Upper lobe of left lung (tissue), 6 donors: ENCODE measurements at regions not wholly inside any gene's neighbourhood (a gene's known extent, or its start where the extent isn't known, plus 50 kb on each side); places are given as distances from the start of the nearest gene placed in this dataset.
"Not testable (repeated sequence)": the region's sequence is repeated elsewhere in the genome, so short reads cannot be mapped to it uniquely, and the experiment has no call there.

ENCODE experiments used
- ATAC-seq, 2 donors: fragments of 200-7000 bp; cut with Tn5 transposase; one replicate each; pipeline ENCODE4 v1.9.1; 2022; ENCODE audit warnings: mild to moderate bottlenecking in 2 of 2, moderate library complexity in 2 of 2; ENCODE audit not compliant: low FRiP score in 2 of 2
- DNase-seq, 2 donors: peaks; one replicate each; pipeline ENCODE4 v3.0.0-alpha.2; 2019 to 2020
- H3K27ac ChIP-seq, 4 donors: fragments of 200-600 bp; sonication (generic); one replicate each; pipeline ENCODE4 v1.5.1; 2016 to 2019
- H3K27me3 ChIP-seq, 4 donors: fragments of 200-600 bp; sonication (generic); one replicate each; pipeline ENCODE4 v1.5.1; 2017 to 2019
- H3K36me3 ChIP-seq, 4 donors: fragments of 200-600 bp; sonication (generic); one replicate each; pipeline ENCODE4 v1.5.1; 2016 to 2019
- H3K4me1 ChIP-seq, 4 donors: fragments of 200-600 bp; sonication (generic); one replicate each; pipeline ENCODE4 v1.5.1; 2018 to 2019
- H3K4me3 ChIP-seq, 4 donors: fragments of 200-600 bp; sonication (generic); one replicate each; pipeline ENCODE4 v1.5.1; 2017 to 2019; ENCODE audit warnings: mild to moderate bottlenecking in 2 of 4, moderate library complexity in 1 of 4
- H3K9me3 ChIP-seq, 4 donors: fragments of 200-600 bp; sonication (generic); one replicate each; pipeline ENCODE4 v1.5.1; 2018 to 2019
- EP300 ChIP-seq, 4 donors: sonication (generic); formaldehyde crosslinking; IDR thresholded peaks; one replicate each; pipeline ENCODE4 v1.5.1; 2017; ENCODE audit warnings: antibody characterized with exemption in 4 of 4, control low read depth in 2 of 4
- POLR2A ChIP-seq, 4 donors: fragments of 450-650 bp; IDR thresholded peaks; one replicate each; pipeline ENCODE4 v1.5.1; 2016 to 2017; ENCODE audit warnings: antibody characterized with exemption in 4 of 4, mild to moderate bottlenecking in 2 of 4
- POLR2AphosphoS5 ChIP-seq, 2 donors: sonication (generic); formaldehyde crosslinking; IDR thresholded peaks; one replicate each; pipeline ENCODE4 v1.5.1; 2017; ENCODE audit warnings: antibody characterized with exemption in 2 of 2
- WGBS, 2 donors: methylation state at CpG; one replicate each; pipeline ENCODE4 v1.1.5; 2017 to 2018; 5-methylcytosine and 5-hydroxymethylcytosine counted together
- TF ChIP-seq, protein P1 (sequence below), 6 experiments: fragments of 450-650 bp in 4 of 6; fragments of 200-600 bp in 2 of 6; sonication (generic) in 2 of 6; IDR thresholded peaks; one replicate each; pipeline ENCODE4 v1.5.1; 2016 to 2019; ENCODE audit warnings: antibody characterized with exemption in 6 of 6
- donor health status: DM: no; HTN: no; CAD: no; lungs with moderate emphysema.
- donor health status: DM: no; HTN: yes; CAD: no; lungs with severe emphysema.

DNA sequence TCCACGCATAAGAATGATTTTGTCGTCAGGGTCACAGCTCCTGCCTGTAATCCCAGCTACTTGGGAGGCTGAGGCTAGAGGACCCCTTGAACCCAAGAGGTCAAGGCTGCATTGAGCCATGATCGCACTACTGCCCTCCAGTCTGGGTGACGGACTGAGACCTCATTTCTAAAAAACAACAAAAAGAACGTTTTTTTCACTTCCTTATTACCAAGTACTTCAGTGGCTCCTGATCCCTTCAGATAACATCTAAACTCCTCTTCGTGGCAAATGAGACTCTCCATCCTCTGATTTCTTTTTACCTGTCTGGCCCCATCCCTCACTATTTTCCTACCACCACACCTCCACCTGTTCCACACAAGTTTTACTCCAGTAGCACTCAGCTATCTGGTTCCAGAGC is 105.4 kb upstream of the TLK1 start:
- H3K9me3 ChIP-seq: no peaks in the 10 kb centered on the region
- H3K27ac ChIP-seq: no peak overlapping the region
- no peaks in the 10 kb centered on the region for H3K4me1 ChIP-seq
- no peaks in the 10 kb centered on the region for H3K27me3 ChIP-seq
- H3K36me3 ChIP-seq: no peaks in the 10 kb centered on the region
- ATAC-seq: no peak
- no peak overlapping the region for H3K4me3 ChIP-seq
- no peak for DNase-seq
- TF ChIP-seq POLR2AphosphoS5 (IDR thresholded peaks at IDR 0.05) (no peak), EP300 (IDR thresholded peaks at IDR 0.05) (no peak), POLR2A (IDR thresholded peaks at IDR 0.05) (no peak)
- TF ChIP-seq, protein P1, sequence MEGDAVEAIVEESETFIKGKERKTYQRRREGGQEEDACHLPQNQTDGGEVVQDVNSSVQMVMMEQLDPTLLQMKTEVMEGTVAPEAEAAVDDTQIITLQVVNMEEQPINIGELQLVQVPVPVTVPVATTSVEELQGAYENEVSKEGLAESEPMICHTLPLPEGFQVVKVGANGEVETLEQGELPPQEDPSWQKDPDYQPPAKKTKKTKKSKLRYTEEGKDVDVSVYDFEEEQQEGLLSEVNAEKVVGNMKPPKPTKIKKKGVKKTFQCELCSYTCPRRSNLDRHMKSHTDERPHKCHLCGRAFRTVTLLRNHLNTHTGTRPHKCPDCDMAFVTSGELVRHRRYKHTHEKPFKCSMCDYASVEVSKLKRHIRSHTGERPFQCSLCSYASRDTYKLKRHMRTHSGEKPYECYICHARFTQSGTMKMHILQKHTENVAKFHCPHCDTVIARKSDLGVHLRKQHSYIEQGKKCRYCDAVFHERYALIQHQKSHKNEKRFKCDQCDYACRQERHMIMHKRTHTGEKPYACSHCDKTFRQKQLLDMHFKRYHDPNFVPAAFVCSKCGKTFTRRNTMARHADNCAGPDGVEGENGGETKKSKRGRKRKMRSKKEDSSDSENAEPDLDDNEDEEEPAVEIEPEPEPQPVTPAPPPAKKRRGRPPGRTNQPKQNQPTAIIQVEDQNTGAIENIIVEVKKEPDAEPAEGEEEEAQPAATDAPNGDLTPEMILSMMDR (IDR thresholded peaks at IDR 0.05): no peak
- WGBS, 2 donors: 69 to 71% methylated on average over 6 of the region's 6 CpGs

DNA sequence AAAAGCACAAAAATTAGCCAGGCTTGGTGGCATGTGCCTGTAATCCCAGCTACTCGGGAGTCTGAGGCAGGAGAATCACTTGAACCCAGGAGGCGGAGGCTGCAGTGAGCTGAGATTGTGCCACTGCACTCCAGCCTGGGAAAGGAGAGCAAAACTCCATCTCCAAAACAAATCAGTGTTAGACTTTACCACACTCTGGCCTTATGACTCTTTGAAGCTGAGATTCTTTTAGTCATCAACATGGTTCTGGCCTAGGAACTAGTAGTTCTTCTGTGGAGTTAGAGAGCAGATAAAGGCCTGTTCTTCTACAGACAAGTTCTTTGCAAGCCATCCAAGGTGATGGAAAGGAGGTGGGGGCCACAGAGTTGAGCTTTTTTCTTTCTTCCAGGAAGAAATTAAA is 100.8 kb upstream of the TLK1 start:
- WGBS, 2 donors: 83 to 100% methylated on average over 2 of the region's 2 CpGs
- not testable (repeated sequence) for ATAC-seq, H3K4me1 ChIP-seq, H3K9me3 ChIP-seq, DNase-seq, H3K36me3 ChIP-seq, H3K4me3 ChIP-seq, H3K27ac ChIP-seq, H3K27me3 ChIP-seq

DNA sequence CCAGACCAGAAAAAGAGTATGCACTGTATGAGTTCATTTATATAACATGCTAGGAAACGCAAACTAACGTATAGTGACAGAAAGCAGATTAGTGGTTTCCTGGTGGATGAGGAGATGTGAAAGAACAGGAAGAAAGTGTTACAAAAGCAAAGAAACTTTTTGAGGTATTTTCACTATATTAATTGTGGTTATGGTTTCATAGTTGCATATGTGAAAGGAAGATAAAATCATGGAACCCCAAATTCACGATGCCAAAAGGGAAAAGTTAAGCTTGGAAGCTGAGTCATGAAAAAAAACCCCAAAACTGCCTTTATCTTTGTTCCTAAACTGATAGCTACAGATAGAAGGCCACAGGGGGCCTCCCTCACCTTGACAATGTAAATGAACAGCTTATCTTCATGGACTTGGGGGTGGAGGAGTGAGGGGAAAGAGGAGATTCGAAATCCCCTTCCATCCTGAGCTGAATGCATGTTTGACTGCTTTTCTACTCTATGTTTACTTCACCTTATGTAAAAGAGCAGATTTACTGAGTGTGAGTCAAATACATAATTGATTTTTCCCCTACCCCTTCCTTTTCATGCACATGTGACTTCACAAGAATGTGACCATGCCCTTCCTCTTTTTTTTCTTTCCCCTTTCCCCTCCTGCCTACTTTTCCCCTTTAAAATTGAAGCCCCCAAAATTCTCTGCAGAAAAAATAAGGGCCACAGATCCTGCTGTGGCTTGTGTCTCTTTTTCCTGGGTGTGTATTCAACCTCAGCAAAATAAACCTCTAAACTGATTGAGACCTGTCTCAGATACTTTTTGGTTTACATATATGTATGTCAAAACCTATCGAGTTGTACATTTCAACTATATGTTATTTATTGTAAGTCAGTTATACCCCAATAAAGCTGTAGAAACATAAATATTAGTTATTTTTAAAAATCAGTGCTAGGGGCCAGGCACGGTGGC is 100.1 kb upstream of the TLK1 start:
- no peaks in the 10 kb centered on the region for H3K9me3 ChIP-seq
- no peak for ATAC-seq

DNA sequence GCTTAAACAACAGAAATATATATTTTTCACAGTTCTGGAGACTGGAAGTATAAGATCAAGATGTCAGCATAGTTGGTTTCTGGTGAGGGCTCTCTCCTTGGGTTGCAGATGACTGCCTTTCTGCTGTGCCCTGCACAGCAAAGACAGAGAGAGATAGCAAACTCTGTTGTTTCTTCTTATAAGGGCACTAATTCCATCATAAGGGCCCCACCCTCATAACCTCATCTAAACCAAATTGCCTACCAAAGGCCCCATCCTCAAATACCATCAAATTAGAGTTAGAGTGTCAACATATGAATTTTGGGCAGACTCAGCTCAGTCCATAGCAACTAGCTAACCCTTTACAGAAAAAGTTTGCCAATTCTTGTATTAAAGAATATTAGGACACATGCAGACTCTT is 94.0 kb upstream of the TLK1 start:
- DNase-seq: no peak
- no peak for TF ChIP-seq POLR2AphosphoS5 (IDR thresholded peaks at IDR 0.05)
- no peak for ATAC-seq
- no peak overlapping the region for H3K4me3 ChIP-seq
- no peak overlapping the region for H3K27ac ChIP-seq
- H3K4me1 ChIP-seq: no peaks in the 10 kb centered on the region
- H3K9me3 ChIP-seq: peaks cover 0 to 4% (median 0%) of the 10 kb centered on the region in 4 donors
- H3K36me3 ChIP-seq: no peaks in the 10 kb centered on the region
- no peaks in the 10 kb centered on the region for H3K27me3 ChIP-seq

More for the DNA sequence above, 100.1 kb upstream of the TLK1 start:
- Histone ChIP-seq H3K4me3 (no peak overlapping the region), H3K27me3 (no peaks in the 10 kb centered on the region), H3K27ac (no peak overlapping the region), H3K4me1 (no peaks in the 10 kb centered on the region), H3K36me3 (no peaks in the 10 kb centered on the region)
- DNase-seq: no peak
- TF ChIP-seq POLR2A (IDR thresholded peaks at IDR 0.05) (no peak), EP300 (IDR thresholded peaks at IDR 0.05) (no peak)
- WGBS, 2 donors: 53 to 63% methylated on average over 6 of the region's 6 CpGs

DNA sequence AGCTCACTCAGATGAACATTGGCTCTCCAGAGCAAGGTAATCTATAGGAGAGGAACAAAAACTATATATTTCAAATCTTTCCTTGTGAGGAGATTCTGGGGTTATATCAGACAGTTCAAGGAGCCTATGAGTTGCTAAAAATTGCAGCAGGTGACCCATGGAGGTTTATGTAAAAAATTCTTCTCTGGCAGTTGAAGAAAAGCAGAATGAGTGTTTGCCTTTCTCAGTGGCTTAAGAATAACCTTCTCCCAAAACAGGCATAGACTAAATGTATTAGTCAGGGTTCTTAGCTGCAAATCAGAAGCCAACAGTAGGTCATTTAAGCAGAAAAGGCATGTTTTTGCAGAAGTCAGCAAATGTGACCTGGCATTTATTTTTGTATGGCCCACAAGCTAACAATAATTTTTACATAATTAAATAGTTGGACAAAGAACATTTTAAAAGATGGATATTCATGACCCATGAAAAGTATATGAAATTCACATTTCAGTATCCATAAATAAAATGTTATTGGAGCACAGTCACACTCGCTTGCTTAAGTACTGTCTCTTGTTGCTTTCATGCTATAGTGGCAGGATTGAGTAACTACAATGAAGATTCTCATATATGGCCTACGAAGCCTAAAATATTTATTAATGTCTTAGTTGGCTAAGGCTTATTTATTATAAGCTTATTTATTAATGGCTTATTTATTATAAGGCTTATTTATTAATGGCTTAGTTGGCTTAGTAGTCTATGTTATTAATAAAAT is 93.4 kb upstream of the TLK1 start:
- 94% methylated on average over 2 of the region's 2 CpGs for WGBS, 2 donors
- Histone ChIP-seq H3K36me3 (no peaks in the 10 kb centered on the region), H3K4me1 (no peaks in the 10 kb centered on the region), H3K4me3 (no peak overlapping the region), H3K27ac (no peak overlapping the region), H3K27me3 (no peaks in the 10 kb centered on the region), H3K9me3 (peaks cover 0 to 4% (median 0%) of the 10 kb centered on the region in 4 donors)
- DNase-seq (no peak), ATAC-seq (no peak)
- TF ChIP-seq, protein P1 (IDR thresholded peaks at IDR 0.05): no peak
- TF ChIP-seq POLR2AphosphoS5 (IDR thresholded peaks at IDR 0.05) (no peak), POLR2A (IDR thresholded peaks at IDR 0.05) (no peak), EP300 (IDR thresholded peaks at IDR 0.05) (no peak)

DNA sequence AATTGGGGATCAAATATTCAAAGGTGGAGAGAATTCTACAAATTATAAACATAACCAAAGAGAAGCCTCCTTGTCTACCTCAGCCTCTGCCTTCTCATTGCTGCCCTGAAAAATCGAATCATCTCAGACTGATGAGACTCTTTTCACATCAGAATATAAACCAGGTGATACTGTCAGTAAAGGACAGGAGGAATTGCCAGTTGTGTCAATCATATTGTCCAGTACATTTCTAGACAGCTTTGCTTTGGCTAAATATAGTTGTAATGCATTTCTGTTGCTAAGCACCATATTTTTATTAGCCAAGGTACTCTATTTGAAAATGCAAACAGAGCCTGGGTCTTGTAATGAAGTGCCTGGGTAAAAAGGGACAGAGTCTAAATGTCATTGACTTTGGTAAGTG is 92.6 kb upstream of the TLK1 start:
- no peaks in the 10 kb centered on the region for H3K36me3 ChIP-seq
- no peak overlapping the region for H3K4me3 ChIP-seq
- DNase-seq (no peak), ATAC-seq (no peak)
- H3K4me1 ChIP-seq: no peaks in the 10 kb centered on the region
- H3K9me3 ChIP-seq: peaks cover 0 to 4% (median 0%) of the 10 kb centered on the region in 4 donors
- no peak overlapping the region for H3K27ac ChIP-seq
- no peaks in the 10 kb centered on the region for H3K27me3 ChIP-seq
- TF ChIP-seq, protein P1 (IDR thresholded peaks at IDR 0.05): no peak
- no peak for TF ChIP-seq POLR2AphosphoS5 (IDR thresholded peaks at IDR 0.05)
- TF ChIP-seq EP300 (IDR thresholded peaks at IDR 0.05): no peak
- no peak for TF ChIP-seq POLR2A (IDR thresholded peaks at IDR 0.05)
- 83% methylated on average over 1 of the region's 1 CpG for WGBS, 2 donors
